Chondrocyte (in vitro differentiated cells): ENCODE measurements at regions not wholly inside any gene's neighbourhood (a gene's known extent, or its start where the extent isn't known, plus 50 kb on each side); places are given as distances from the start of the nearest gene placed in this dataset.

ENCODE experiments used
- DNase-seq: peaks from one replicate; pipeline ENCODE4 v3.0.0; 2021; ENCODE audit warnings: mixed read lengths, low spot score
- H3K27ac Mint-ChIP-seq: one replicate; pipeline ENCODE4 v1.8.0; 2021; ENCODE audit warnings: mild to moderate bottlenecking, moderate library complexity, mixed read lengths; ENCODE audit not compliant: unreplicated experiment
- H3K27me3 Mint-ChIP-seq: 2 replicates; pipeline ENCODE4 v1.8.0; 2021; ENCODE audit warnings: low read depth, mixed read lengths
- H3K36me3 Mint-ChIP-seq: 2 replicates; pipeline ENCODE4 v1.8.0; 2021; ENCODE audit warnings: low read depth, mixed read lengths
- H3K4me1 Mint-ChIP-seq: 2 replicates; pipeline ENCODE4 v1.8.0; 2021; ENCODE audit warnings: low read depth, mild to moderate bottlenecking, mixed read lengths
- H3K4me3 Mint-ChIP-seq: one replicate; pipeline ENCODE4 v1.8.0; 2021; ENCODE audit warnings: mild to moderate bottlenecking, moderate library complexity, mixed read lengths; ENCODE audit not compliant: unreplicated experiment
- H3K9me3 Mint-ChIP-seq: 2 replicates; pipeline ENCODE4 v1.8.0; 2021; ENCODE audit warnings: low read depth, mixed read lengths
- CTCF ChIP-seq: fragments of 200-600 bp; sonication (generic); IDR thresholded peaks from 2 replicates; pipeline ENCODE4 v1.5.0; 2021; ENCODE audit warnings: antibody characterized with exemption, mild to moderate bottlenecking, moderate library complexity

GRCh38 chr6:170108456-170108855, 182.4 kb downstream of the DLL1 start:
- TF ChIP-seq CTCF = no peak
- no peak overlapping the region for H3K4me3 Mint-ChIP-seq
- no peak overlapping the region for H3K27ac Mint-ChIP-seq
- no peaks in the 10 kb centered on the region for H3K4me1 Mint-ChIP-seq
- DNase-seq = peak; percentile 64
- H3K36me3 Mint-ChIP-seq = no peaks in the 10 kb centered on the region
- peaks cover 32% of the 10 kb centered on the region for H3K27me3 Mint-ChIP-seq
- peaks cover 9% of the 10 kb centered on the region for H3K9me3 Mint-ChIP-seq

GRCh38 chr6:170107606-170108222, 183.2 kb downstream of the DLL1 start:
- Mint-ChIP-seq H3K4me3 (no peak overlapping the region), H3K27ac (no peak overlapping the region), H3K4me1 (no peaks in the 10 kb centered on the region), H3K27me3 (peaks cover 28% of the 10 kb centered on the region), H3K36me3 (no peaks in the 10 kb centered on the region), H3K9me3 (peaks cover 9% of the 10 kb centered on the region)
- TF ChIP-seq CTCF = no peak
- DNase-seq = peak; percentile 40

- Mint-ChIP-seq H3K4me3 (no peak overlapping the region), H3K9me3 (peaks cover 9% of the 10 kb centered on the region), H3K27ac (no peak overlapping the region), H3K36me3 (no peaks in the 10 kb centered on the region), H3K27me3 (peaks cover 29% of the 10 kb centered on the region), H3K4me1 (no peaks in the 10 kb centered on the region)
- DNase-seq = peak; percentile 70
- no peak for TF ChIP-seq CTCF
Observed at GRCh38 chr6:170106906-170107525, 183.9 kb downstream of the DLL1 start.

GRCh38 chr6:170102582-170103481, 188.0 kb downstream of the DLL1 start:
- H3K27ac Mint-ChIP-seq = no peak overlapping the region
- no peak for TF ChIP-seq CTCF
- peak; percentile 79 for DNase-seq

GRCh38 chr6:170102038-170102437, 188.8 kb downstream of the DLL1 start:
- peak; percentile 32 for DNase-seq
- peaks cover 15% of the 10 kb centered on the region for H3K9me3 Mint-ChIP-seq

More at GRCh38 chr6:170102582-170103481, 188.0 kb downstream of the DLL1 start:
- Mint-ChIP-seq H3K4me3 (no peak overlapping the region), H3K9me3 (peaks cover 15% of the 10 kb centered on the region), H3K27me3 (peaks cover 27% of the 10 kb centered on the region), H3K4me1 (no peaks in the 10 kb centered on the region), H3K36me3 (no peaks in the 10 kb centered on the region)

More at GRCh38 chr6:170102038-170102437, 188.8 kb downstream of the DLL1 start:
- Mint-ChIP-seq H3K27ac (no peak overlapping the region), H3K4me3 (no peak overlapping the region), H3K27me3 (peaks cover 20% of the 10 kb centered on the region), H3K4me1 (peaks cover 2% of the 10 kb centered on the region), H3K36me3 (no peaks in the 10 kb centered on the region)
- no peak for TF ChIP-seq CTCF
